Stimulated activated CD4-positive, alpha-beta T cell treated with anti-CD3 and anti-CD28 coated beads, Interleukin-1b, Interleukin-23, amount 100 ng/mL, for 48 hours (primary cell): ENCODE measurements at regions not wholly inside any gene's neighbourhood (a gene's known extent, or its start where the extent isn't known, plus 50 kb on each side); places are given as distances from the start of the nearest gene placed in this dataset.

Experiments used
- DNase-seq: peaks from one replicate; pipeline ENCODE4 v3.0.0-alpha.2; 2020

DNA sequence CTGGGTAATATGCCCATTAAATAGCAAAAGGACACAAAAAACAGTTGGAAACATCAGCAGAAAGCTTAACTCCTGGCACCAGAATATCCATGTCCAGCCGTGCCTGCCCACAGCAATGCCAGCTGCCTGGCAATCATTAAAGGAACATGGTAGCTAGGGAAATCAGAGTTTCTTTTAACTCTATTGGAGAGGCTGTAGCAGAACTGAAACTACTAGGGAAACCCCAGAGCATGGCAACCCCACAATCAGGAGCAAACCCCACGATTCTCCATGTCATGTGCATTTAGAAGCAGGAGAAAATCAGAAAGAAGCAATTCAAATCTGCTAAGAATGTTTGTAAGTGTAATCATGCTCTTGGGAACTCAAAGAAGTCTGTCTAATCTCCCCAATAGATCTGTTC, 409.0 kb upstream of the SMIM21 start:
- no peak for DNase-seq

DNA sequence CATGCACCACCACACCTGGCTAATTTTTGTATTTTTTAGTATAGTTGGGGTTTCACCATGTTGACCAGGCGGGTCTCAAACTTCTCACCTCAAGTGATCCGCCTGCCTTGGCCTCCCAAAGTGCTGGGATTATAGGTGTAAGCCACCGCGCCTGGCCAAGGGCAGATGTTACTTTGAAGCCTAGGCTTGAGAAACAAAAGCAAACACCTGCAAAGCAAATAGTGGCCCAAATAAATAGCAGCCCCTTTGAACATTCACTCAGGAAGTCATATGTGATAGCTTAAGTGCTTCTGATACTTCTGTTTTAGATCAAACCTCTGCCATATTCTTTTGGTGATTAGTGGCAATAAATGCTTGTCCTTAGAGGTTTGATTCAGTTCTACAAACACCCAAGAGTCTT, 404.5 kb upstream of the SMIM21 start:
- DNase-seq, result no peak

DNA sequence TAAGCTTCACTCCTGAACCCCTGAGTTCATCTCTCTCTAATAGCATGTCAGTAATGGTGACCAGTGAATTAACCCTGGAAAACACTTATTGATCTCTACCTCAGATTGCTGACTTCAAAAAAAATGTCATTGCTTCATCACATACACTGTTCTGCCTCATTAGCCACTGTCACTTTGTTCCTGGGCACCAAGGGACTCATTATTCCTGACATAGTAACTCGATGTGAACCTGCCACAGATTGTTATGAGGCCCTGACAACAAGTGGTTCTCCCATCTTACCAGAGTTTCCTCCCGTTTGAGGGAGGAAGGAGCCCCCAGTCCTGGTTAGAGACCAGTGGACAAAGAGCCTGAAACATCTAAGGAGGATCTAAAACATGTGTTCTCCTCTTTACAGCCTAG, 403.3 kb upstream of the SMIM21 start:
- no peak for DNase-seq

DNA sequence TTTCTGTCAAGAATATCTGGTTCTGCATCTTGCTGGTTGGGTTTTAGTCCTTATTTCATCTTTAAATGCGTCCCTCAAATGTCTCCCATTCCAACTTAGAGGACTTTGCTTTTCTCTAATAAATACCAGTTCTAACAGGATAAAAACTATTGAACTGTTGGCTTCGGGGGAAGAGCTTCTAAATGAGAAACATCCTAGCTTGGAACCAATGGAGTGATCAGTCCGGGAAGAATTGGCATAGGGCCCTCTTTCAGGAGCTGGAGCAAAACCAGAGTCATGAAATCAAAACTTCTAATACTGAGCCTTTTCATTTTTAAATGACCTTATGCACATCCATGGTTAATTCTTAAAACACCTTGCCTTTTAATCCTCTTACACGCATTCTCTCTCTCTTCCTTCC, 401.6 kb upstream of the SMIM21 start:
- no peak for DNase-seq

DNA sequence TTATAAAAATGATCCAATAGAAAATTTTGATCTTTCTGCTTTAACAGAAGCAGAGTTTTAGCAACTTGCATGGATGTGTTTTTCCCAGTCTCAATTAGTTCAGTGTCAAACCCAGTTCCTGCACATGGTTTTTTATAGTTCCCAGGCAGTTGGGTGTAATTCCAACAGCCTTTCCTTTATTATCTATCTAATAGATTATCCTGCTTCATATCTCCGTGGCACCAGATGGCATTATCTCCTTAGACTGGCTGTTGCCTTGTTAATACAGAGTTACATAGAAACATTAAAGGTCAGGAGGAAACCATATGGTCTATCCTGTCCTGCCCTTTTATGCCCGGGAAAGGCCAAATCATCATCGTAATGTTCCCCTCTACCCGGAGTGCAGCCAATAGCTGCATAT, 400.9 kb upstream of the SMIM21 start:
- DNase-seq, result no peak

DNA sequence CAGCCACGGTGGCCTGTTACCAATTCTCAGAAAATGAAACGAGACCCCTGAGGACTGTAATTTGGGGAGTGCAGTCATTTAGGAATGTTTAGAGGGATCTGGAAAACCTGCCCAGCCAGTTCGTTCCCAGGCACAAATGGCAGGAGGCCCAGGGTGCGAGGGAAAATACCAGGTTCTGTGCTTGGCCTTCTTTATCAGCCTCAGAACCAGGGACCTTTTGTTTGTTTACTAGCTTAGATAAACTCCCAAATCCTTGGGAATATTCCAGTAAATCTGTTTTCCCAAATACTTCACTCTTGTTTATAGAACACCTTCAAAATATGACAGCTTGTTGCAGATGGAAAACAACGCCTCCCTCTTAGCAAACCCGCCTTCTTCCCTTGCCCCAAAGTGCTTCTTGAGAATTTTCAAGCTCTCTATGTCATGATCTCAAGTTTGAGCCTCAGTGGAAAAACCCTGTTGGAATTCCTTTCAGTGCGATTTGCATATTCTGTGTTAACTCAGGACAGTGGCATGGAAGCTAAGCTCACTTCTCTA, 400.3 kb upstream of the SMIM21 start:
- DNase-seq, result no peak

DNA sequence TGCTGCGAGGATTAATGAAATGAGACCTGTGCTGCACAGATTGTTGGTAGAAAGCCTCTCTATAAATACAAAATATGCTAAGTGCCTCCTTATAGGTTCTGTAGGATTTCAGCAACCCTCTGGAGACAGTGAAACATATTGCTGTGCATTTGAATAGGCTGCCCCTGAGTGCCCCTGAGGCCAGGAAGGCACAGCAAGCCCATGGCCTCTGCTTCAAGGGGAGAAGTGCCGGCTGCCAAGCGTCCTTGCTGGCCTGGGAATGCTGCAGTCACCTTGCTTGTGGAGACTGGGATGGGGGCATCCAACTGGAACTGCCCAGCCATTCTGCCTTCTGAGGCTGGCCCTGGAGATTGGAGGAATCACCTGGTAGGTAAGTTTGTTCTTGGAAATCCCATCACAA, 397.2 kb upstream of the SMIM21 start:
- DNase-seq, result no peak

DNA sequence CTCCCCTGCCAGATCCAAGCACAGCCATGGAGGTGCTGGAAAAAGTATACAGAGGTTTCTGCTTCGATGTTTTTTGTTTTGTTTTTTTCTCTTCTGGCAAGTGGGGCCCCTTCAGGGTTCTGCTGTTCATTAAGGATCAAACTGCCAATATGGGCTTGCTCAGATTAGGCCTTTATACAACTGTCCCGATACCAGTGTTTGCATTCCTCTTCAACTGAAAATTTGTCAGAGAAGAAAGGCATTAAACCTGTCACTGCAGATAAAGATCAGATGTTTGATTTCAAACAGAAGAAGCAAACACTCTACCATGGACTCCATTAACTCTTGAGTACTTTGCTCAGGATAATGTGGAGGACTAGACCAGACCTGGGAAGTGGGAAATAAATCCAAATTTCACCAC, 396.0 kb upstream of the SMIM21 start:
- no peak for DNase-seq

DNA sequence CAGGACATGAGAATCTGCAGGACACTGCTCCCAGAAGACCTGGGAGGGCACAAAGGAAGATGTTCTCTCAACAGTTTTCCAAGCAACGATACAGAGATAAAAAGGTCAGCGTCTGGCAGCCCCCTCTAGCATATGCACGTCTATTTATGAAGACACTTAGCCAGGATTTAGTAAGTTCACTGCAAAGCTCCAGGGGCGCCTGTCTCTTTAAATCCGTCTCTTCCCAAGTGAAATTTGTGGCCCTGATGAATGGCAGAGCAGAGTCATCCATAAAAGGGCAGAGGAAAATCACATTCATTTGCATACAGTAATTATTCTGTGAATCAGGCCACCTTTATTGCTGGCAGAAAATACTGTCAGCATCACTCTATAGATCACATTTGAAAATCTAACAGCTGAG, 390.9 kb upstream of the SMIM21 start:
- no peak for DNase-seq

DNA sequence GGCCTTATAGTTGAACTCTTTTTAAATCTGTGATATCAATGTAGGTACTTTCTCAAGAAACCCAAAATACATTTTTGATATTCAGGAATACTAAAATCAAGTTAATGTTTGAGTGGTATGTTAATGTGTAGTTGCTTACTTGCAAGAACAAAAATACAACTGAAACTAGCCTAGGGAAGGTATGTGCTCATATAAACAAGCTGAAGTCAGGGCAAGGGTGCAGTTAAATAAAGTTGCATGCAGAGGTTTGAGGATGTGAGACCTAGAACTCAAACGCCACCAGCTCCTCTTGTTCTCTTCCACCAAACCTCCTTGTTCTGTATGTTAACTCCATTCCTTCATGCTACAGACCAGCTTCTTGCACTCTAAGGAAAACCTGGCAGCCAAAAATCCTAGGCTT, 388.3 kb upstream of the SMIM21 start:
- no peak for DNase-seq

DNA sequence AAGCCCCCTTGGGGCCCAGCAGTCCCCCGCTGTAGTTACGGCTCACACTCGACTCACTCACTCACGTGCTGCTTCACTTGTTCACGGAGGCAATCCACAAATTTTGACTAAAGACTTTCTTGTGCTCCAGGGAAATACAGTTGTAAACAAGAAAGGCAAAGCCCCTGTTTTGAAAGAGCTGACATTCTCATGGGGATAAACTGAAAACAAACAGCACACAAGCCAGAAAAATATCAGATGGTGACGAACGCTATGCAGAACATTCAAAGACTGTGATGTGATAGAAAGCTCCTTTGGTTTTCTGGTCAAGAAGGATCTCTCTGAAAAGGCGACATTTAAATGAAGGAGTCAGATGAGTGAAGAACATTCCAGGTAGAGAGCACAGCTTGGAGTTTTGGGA, 385.3 kb upstream of the SMIM21 start:
- DNase-seq, result no peak

DNA sequence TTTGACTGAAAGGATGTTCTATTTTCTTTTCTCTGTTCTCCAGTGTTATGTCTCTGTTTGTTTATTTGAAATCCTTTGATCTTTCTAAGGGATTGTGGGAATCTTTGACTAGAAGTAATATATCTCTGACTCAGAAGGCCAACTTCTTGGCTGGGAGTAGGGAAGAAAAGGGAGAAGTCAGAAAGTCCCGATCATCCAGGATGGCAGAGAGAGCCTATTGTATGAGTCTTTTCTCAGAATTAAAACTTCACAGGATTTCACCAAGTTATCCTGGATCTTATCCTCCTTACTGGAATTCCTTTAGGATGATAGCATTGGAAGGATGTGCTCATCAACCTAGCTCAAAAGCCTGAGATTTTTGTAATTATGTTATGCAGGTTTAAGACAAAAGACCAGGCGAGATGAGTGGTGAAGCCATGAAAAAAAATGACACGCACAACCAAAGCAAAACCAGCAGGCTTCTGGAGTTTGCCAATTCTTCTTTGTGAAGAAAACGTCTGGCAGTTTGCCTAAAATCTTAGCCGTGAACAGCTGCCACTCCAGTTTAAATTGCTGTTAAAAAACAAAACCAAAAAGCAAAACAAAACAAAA, 383.6 kb upstream of the SMIM21 start:
- DNase-seq, result no peak

DNA sequence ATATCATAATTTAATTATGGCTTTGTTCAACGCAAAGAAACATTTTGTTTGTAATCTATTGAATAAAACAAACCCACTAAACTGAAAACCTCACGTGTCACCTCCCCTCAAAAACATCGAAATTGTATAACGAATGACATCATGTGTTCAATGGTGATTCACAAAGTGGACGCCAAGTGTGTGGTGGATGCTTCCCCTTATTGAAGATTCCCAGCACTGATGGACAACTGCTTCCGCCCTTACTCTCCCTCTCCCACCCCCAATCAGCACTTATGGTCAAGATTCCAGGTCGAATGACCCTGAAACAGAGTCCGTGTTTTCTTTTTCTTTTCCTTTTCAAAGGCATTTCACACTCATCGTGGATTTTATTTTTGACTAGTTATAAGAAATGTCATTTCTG, 383.0 kb upstream of the SMIM21 start:
- DNase-seq, result no peak

DNA sequence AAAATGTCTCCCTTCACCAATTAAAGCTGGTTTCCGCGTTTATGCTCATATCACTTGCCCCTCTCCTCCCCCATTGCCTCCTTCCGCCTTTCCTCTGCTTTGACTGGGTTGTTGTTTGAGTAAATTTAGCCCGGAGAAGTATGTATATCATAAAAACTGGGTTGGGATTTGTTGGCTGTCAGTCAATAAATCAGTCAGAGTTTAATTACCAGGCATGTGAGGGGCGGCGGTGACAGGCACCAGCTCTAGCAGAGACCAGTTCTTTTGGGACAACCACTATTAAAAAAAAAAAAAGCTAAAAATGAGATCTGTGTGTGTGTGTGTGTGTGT, 382.4 kb upstream of the SMIM21 start:
- DNase-seq, result no peak

DNA sequence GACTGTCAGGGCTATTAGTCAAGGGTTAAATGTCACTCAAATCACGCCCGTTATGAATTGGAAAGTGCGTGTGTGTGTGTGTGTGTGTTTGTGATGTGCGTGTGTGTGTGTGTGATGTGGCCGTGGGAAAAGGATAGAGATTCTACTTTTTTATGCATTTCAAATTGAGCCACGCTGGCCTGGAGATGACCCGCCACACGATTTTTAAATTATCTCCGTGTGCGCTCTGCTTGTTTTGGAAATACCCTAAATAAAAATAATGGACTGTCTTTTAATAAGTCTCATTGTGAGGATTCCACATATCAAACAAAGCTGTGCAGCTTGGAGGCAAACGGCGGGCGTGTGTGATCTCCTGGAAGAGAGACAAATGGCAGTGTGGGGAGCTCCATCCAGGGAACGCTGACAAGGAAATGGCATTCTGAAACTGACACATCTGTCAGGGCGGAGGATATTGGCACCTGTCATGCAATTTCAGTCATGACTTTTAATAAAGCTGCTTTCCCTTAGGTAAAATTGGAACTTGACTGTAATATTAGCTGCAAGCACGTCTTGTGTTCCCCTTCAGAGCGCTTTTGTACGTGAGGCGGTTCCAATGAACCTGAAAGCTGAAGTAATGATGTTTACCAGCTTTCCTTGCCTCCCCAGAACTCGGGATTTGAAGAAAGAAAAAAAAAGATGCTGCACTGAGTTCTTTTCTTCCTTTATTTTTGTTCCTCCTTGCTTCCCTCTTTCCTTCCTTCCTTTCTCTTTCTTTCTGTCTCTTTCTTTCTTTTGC, 381.8 kb upstream of the SMIM21 start:
- no peak for DNase-seq

DNA sequence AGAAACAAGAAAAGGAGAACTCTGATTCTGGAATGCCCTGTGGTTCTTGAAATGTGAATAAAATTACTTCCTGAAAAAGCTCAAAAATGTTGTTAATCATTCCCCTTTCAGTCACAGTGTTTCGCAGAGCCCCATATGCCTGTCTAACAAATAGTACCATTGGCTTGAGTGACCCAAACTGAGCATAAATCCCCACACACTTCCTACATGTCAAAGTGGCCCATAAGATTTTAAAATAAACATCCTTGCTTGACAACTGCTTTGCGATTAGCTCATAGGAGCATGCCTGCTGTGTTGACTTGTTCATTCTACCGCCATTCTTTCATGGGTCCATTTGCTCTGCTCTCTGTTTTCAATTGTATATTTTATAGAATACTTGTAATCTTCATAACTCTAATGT, 377.8 kb upstream of the SMIM21 start:
- no peak for DNase-seq

DNA sequence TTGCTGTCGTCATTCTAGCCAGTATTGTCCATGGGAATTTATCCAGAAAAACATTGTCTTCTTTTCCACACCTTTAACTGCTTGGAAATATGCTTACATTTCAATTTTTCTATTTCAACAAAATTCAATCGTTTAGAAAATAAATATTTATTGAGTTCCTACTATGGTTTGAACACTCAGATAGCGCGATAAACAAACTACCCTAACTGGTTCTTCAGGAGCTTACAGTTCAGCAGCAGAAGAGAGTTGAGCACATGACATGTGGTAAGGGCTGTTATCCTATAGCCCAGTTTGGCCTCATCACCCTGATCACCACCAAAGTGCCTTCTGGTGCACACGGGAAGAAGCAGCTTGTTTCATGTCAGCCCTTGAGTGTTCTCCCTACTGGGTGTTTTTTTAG, 375.2 kb upstream of the SMIM21 start:
- no peak for DNase-seq

DNA sequence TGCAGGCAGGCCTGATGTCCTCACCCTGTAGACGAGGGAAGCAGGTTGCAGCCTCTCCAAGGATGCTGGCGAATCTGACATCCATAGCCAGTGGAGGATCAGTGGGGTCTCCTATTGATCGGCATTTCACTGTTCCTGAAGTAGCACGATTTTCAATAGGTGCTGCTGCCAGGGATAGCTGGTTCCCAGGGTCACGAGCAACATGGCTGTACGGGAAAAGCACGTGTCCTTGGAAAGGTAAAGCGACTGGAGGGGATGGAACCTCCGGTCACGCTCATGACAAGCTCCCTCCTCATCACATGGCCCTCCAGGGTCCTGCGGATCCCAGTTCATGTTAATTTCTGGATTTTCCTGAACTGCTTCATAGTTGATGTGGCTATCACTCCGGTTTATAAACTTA, 373.7 kb upstream of the SMIM21 start:
- no peak for DNase-seq

DNA sequence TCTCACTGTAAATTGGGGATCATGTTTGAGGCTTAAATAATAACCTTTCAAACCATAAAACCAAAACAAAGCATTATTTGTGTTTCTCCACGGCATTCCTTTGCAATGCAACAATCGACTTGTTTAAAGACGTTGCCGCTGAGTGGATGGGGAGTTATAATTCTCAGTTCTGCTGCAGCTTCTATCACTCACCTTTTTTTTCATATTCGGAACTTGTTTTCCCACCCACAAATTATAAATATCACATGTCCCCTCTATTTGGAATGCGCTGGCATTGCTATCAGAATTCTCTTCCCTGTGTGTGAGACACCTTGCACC, 372.8 kb upstream of the SMIM21 start:
- no peak for DNase-seq

DNA sequence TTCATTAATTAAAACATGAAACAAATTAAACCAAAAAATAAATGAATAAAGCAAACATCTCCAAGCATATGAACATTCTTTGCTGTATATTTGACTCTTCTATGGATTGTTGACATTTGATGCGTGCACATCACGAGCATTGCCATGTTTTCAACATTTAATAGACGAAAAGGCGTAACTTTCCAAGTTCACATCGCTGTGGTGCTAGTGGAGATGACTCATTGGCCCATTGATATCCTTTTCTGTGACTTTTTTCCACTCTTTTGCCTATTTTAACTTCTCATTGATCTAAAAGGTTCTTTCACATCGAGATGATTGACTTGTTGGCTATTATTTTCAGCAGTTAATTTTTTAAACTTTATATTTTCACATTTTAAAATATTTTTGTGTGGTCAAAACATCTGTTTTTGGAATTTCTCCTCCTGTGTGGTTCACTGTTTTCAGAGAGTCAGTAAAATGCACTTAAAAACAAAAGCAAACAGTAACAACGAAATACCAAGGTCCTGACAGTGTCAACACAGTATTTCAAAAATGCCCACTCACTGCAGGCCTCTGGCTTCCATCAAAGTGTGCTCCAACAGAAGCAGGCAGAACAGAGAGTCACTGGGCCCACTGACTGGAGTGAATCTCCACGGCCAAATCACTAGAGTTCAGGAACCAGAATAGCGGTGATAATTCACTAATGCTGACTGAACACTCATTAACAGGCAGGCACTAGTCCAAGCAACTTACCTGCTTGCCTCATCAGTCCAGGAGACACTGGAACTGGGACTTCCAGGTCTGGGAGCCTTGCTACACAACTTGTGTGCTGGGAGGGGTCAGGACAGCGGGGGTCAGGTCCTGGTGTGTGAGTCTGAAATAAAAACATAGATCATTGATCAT, 372.2 kb upstream of the SMIM21 start:
- no peak for DNase-seq

DNA sequence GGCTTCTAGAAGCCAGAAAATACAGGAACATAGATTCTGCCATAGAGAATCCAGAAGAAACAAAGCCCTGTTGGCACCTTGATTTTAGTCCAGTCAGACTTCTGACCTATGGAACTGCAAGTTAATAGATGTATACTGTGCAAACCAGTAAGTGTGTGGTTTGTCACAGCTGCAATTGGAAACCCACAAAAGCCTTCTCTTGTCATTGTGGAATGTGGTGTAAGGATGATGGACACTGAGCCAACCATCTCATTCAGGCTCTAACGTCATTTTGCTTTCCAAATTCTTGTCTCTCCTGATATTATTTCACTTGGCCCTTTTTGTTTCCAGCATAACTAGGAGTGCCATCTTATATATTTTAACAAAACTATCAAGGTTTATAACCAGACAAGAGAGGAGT, 369.5 kb upstream of the SMIM21 start:
- DNase-seq, result no peak

DNA sequence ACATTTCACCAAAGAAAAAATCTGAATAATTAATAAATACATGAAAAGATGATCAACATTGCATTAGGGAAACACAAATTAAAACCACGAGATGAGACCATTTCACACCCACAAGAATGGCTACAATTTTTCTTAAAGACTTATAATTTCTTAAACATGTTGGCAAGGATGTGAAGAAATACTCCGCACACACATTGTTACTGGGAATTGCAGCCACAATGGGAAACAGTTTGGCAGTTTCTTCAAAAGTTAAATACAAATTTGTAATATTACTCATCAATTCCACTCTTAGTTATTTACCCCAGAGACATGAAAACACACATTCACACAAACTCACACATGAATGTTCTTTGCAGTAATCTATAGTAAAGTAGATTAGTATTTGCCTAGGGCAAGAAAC, 363.3 kb upstream of the SMIM21 start:
- no peak for DNase-seq

DNA sequence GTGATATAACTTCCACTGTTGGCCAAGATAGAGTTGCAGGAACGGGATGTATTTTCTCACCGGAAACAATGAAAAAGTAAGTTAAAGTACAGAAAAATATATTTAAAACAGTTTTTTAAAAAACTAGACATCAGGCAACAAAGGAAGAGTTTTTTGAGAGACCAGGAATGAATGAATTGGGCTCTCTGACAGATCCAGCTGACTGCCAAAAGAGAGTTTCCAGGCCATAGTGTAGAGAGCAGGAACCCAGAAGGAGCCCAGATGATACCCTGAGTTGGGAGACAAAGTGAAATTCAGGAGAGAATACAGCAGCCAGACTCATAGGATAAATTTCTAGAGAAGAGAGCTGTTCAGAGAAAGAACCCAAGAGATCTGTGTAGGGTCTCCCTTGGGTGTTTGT, 362.6 kb upstream of the SMIM21 start:
- no peak for DNase-seq

DNA sequence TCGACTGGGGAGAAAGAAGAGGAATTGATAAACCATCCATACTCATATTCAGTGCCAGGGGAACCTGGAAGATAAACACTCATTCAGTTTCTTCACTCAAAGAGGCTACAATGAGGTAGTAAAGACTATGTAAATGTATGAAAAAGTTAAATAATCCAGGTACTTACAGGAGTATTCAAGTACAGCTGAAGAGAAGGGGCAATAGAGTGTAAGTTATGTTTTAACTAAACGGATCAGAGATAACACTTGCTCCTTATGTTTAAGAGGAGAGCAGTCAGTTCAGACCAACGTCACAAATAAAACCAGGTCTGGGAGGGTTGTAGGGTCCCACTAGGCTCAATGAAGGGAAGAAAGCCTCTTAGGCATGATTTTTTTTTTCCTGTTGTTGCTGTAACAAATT, 358.3 kb upstream of the SMIM21 start:
- no peak for DNase-seq
